Liver (tissue), 3 donors: ENCODE measurements at regions not wholly inside any gene's neighbourhood (a gene's known extent, or its start where the extent isn't known, plus 50 kb on each side); places are given as distances from the start of the nearest gene placed in this dataset.

ENCODE experiments used
- EGR1 ChIP-seq, 2 donors: IDR thresholded peaks; 2 replicates each; pipeline ENCODE4 v1.6.1; 2016 to 2018; ENCODE audit warnings: antibody characterized with exemption in 2 of 2, low read depth in 2 of 2
- FOXA2 ChIP-seq: IDR thresholded peaks from 2 replicates; pipeline ENCODE4 v1.6.1; 2016; ENCODE audit warnings: antibody characterized with exemption
- GABPA ChIP-seq, 2 donors: IDR thresholded peaks in 1 of 2; conservative IDR thresholded peaks in 1 of 2; 2 replicates each; pipeline ENCODE4 v1.6.1; 2016; ENCODE audit warnings: antibody characterized with exemption in 2 of 2, mild to moderate bottlenecking in 1 of 2, moderate library complexity in 1 of 2
- RAD21 ChIP-seq, 2 donors: IDR thresholded peaks; 2 replicates each; pipeline ENCODE4 v1.6.1; 2016; ENCODE audit warnings: antibody characterized with exemption in 2 of 2, mild to moderate bottlenecking in 2 of 2
- YY1 ChIP-seq: IDR thresholded peaks from 2 replicates; pipeline ENCODE4 v1.6.1; 2016; ENCODE audit warnings: antibody characterized with exemption, mild to moderate bottlenecking
- TF ChIP-seq, protein P1 (sequence below): fragments of 150-350 bp; IDR thresholded peaks from 2 replicates; pipeline ENCODE4 v1.5.1; 2017; ENCODE audit warnings: improper control_type of control experiment, low read depth, low read length; ENCODE audit not compliant: missing input control
- TF ChIP-seq, protein P2 (sequence below): IDR thresholded peaks from 2 replicates; pipeline ENCODE4 v1.6.1; 2016; ENCODE audit warnings: antibody characterized with exemption, mild to moderate bottlenecking
- donor health status: healthy.
- donor health status: healthy.

DNA sequence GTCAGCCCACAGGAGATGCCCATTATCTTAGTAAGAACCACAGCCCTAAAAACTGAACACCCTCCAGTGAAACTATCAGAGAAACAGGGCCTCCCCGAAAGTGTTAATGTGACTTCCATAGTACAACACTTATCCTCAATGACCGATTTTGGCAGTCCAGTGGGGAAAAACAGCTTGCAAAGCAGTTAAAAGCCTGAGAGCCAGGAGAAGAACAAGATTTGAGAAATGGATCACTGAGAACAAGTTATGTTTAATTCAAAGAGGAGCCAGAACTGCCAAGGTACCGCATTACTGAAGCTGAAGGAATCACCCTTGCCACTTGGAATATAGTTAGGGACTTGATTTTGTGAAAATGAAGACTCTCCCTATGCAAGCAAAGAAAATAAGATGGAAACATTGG, 236.9 kb downstream of the QKI start:
- TF ChIP-seq, protein P1, sequence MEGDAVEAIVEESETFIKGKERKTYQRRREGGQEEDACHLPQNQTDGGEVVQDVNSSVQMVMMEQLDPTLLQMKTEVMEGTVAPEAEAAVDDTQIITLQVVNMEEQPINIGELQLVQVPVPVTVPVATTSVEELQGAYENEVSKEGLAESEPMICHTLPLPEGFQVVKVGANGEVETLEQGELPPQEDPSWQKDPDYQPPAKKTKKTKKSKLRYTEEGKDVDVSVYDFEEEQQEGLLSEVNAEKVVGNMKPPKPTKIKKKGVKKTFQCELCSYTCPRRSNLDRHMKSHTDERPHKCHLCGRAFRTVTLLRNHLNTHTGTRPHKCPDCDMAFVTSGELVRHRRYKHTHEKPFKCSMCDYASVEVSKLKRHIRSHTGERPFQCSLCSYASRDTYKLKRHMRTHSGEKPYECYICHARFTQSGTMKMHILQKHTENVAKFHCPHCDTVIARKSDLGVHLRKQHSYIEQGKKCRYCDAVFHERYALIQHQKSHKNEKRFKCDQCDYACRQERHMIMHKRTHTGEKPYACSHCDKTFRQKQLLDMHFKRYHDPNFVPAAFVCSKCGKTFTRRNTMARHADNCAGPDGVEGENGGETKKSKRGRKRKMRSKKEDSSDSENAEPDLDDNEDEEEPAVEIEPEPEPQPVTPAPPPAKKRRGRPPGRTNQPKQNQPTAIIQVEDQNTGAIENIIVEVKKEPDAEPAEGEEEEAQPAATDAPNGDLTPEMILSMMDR, result no peak
- TF ChIP-seq YY1 (no peak), RAD21 (IDR thresholded peaks at IDR 0.05) (no peak), FOXA2 (no peak), GABPA (IDR thresholded peaks at IDR 0.05 in 1 of 2, conservative IDR thresholded peaks at IDR 0.05 in 1 of 2) (no peak), EGR1 (IDR thresholded peaks at IDR 0.05; ENCODE audit: low read depth in 2 of 2) (no peak)
- TF ChIP-seq, protein P2, sequence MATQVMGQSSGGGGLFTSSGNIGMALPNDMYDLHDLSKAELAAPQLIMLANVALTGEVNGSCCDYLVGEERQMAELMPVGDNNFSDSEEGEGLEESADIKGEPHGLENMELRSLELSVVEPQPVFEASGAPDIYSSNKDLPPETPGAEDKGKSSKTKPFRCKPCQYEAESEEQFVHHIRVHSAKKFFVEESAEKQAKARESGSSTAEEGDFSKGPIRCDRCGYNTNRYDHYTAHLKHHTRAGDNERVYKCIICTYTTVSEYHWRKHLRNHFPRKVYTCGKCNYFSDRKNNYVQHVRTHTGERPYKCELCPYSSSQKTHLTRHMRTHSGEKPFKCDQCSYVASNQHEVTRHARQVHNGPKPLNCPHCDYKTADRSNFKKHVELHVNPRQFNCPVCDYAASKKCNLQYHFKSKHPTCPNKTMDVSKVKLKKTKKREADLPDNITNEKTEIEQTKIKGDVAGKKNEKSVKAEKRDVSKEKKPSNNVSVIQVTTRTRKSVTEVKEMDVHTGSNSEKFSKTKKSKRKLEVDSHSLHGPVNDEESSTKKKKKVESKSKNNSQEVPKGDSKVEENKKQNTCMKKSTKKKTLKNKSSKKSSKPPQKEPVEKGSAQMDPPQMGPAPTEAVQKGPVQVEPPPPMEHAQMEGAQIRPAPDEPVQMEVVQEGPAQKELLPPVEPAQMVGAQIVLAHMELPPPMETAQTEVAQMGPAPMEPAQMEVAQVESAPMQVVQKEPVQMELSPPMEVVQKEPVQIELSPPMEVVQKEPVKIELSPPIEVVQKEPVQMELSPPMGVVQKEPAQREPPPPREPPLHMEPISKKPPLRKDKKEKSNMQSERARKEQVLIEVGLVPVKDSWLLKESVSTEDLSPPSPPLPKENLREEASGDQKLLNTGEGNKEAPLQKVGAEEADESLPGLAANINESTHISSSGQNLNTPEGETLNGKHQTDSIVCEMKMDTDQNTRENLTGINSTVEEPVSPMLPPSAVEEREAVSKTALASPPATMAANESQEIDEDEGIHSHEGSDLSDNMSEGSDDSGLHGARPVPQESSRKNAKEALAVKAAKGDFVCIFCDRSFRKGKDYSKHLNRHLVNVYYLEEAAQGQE, result no peak
